ENCODE measurements at regions not wholly inside any gene's neighbourhood (a gene's known extent, or its start where the extent isn't known, plus 50 kb on each side); places are given as distances from the start of the nearest gene placed in this dataset.

DNA sequence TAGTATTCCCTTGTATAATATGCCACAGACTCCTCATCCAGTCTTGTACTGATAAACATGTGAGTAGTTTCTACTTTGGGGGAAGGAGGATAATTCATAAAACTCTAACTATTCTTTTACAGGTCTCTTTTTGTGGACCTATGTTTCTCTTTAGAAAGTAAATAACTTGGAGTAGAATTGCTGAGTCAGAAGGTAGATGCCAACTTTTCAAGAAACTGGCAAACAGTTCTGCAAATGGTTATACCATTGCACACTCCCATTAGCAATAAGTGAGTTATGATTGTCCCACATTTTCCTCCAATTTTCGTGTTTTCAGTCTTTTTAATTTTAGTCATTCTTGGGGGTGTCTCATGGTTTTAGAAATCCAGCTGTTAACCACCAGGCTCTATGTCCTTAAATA is 477.2 kb upstream of the LRRTM4 start (continued):
- TF ChIP-seq GABPA (IDR thresholded peaks at IDR 0.05 in 1 of 2, conservative IDR thresholded peaks at IDR 0.05 in 1 of 2), result no peak
- TF ChIP-seq JUND (IDR thresholded peaks at IDR 0.05), result no peak
- TF ChIP-seq YY1 (IDR thresholded peaks at IDR 0.05), result no peak
- TF ChIP-seq, protein P1, sequence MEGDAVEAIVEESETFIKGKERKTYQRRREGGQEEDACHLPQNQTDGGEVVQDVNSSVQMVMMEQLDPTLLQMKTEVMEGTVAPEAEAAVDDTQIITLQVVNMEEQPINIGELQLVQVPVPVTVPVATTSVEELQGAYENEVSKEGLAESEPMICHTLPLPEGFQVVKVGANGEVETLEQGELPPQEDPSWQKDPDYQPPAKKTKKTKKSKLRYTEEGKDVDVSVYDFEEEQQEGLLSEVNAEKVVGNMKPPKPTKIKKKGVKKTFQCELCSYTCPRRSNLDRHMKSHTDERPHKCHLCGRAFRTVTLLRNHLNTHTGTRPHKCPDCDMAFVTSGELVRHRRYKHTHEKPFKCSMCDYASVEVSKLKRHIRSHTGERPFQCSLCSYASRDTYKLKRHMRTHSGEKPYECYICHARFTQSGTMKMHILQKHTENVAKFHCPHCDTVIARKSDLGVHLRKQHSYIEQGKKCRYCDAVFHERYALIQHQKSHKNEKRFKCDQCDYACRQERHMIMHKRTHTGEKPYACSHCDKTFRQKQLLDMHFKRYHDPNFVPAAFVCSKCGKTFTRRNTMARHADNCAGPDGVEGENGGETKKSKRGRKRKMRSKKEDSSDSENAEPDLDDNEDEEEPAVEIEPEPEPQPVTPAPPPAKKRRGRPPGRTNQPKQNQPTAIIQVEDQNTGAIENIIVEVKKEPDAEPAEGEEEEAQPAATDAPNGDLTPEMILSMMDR (IDR thresholded peaks at IDR 0.05; ENCODE audit: low read depth, low read length, missing input control), result no peak

DNA sequence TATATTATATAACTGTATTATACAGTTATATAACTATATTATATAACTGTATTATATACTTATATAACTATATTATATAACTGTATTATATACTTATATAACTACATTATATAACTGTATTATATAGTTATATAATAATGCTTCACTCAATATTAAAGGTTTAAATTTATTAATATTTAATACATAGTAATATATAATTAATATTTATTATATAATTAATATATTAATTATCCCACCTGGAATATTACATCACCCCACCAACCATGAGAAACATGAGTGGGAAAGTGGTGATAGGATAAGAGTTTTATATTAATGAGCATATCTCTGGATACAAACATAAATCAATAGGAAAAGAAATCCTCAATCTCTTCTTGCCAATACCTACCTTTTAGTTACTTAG is 487.1 kb upstream of the LRRTM4 start:
- H3K4me1 ChIP-seq (ENCODE audit: control insufficient read depth in 4 of 4, insufficient read depth in 4 of 4, low read length in 3 of 4), result no peaks in the 10 kb centered on the region
- no peak overlapping the region for H3K27ac ChIP-seq (ENCODE audit: low read depth in 1 of 2, low read length in 2 of 2)
- no peak overlapping the region for H3K9ac ChIP-seq (ENCODE audit: low read depth in 1 of 2, low read length in 2 of 2)
- no peaks in the 10 kb centered on the region for H3K36me3 ChIP-seq (ENCODE audit: control insufficient read depth in 4 of 4, insufficient read depth in 3 of 4, low read depth in 1 of 4, low read length in 3 of 4)
- H3K4me3 ChIP-seq (ENCODE audit: low read depth in 1 of 3, low read length in 3 of 3), result no peak overlapping the region
- no peaks in the 10 kb centered on the region for H3K9me3 ChIP-seq (ENCODE audit: control insufficient read depth in 4 of 4, low read length in 3 of 4)
- H3K27me3 ChIP-seq (ENCODE audit: control insufficient read depth in 4 of 4, insufficient read depth in 4 of 4, low read length in 3 of 4), result no peaks in the 10 kb centered on the region
- no peak for TF ChIP-seq HNF4A (conservative IDR thresholded peaks at IDR 0.05)
- TF ChIP-seq RXRA (IDR thresholded peaks at IDR 0.05), result no peak
- TF ChIP-seq SP1 (IDR thresholded peaks at IDR 0.05), result no peak
- TF ChIP-seq, protein P2, sequence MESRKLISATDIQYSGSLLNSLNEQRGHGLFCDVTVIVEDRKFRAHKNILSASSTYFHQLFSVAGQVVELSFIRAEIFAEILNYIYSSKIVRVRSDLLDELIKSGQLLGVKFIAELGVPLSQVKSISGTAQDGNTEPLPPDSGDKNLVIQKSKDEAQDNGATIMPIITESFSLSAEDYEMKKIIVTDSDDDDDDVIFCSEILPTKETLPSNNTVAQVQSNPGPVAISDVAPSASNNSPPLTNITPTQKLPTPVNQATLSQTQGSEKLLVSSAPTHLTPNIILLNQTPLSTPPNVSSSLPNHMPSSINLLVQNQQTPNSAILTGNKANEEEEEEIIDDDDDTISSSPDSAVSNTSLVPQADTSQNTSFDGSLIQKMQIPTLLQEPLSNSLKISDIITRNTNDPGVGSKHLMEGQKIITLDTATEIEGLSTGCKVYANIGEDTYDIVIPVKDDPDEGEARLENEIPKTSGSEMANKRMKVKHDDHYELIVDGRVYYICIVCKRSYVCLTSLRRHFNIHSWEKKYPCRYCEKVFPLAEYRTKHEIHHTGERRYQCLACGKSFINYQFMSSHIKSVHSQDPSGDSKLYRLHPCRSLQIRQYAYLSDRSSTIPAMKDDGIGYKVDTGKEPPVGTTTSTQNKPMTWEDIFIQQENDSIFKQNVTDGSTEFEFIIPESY (IDR thresholded peaks at IDR 0.05), result no peak
- DNase-seq (ENCODE audit: low spot score), result no peak

DNA sequence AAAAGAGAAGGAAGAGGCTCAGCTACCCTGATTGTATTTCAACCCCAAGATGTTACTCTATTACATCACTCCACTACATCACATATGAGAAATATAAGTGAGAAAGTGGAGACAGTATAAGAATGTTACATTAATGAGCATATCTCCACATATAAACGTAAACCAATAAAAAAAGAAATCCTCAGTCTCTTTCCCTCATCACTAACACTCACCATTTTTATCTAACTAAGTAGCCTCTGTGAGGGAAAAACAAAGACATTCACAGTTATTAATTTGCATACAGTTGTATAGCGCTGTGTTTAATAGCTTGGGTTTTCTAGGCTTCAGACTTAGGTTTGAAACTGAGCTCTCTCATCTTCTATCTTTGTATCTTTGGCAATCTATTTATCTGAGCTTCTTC is 489.1 kb upstream of the LRRTM4 start:
- Histone ChIP-seq H3K36me3 (ENCODE audit: control insufficient read depth in 4 of 4, insufficient read depth in 3 of 4, low read depth in 1 of 4, low read length in 3 of 4) (no peaks in the 10 kb centered on the region), H3K4me1 (ENCODE audit: control insufficient read depth in 4 of 4, insufficient read depth in 4 of 4, low read length in 3 of 4) (no peaks in the 10 kb centered on the region), H3K9ac (ENCODE audit: low read depth in 1 of 2, low read length in 2 of 2) (no peak overlapping the region), H3K27me3 (ENCODE audit: control insufficient read depth in 4 of 4, insufficient read depth in 4 of 4, low read length in 3 of 4) (no peaks in the 10 kb centered on the region), H3K27ac (ENCODE audit: low read depth in 1 of 2, low read length in 2 of 2) (no peak overlapping the region), H3K4me3 (ENCODE audit: low read depth in 1 of 3, low read length in 3 of 3) (no peak overlapping the region), H3K9me3 (ENCODE audit: control insufficient read depth in 4 of 4, low read length in 3 of 4) (no peaks in the 10 kb centered on the region)
- no peak for DNase-seq (ENCODE audit: low spot score)
- 77% methylated on average over 2 of the region's 2 CpGs for WGBS
- TF ChIP-seq HNF4G (IDR thresholded peaks at IDR 0.05), result no peak
- no peak for TF ChIP-seq TAF1 (conservative IDR thresholded peaks at IDR 0.05)
- no peak for TF ChIP-seq YY1 (IDR thresholded peaks at IDR 0.05)
- TF ChIP-seq RAD21 (IDR thresholded peaks at IDR 0.05), result no peak
- TF ChIP-seq, protein P2 (IDR thresholded peaks at IDR 0.05), result no peak
- TF ChIP-seq, protein P3, sequence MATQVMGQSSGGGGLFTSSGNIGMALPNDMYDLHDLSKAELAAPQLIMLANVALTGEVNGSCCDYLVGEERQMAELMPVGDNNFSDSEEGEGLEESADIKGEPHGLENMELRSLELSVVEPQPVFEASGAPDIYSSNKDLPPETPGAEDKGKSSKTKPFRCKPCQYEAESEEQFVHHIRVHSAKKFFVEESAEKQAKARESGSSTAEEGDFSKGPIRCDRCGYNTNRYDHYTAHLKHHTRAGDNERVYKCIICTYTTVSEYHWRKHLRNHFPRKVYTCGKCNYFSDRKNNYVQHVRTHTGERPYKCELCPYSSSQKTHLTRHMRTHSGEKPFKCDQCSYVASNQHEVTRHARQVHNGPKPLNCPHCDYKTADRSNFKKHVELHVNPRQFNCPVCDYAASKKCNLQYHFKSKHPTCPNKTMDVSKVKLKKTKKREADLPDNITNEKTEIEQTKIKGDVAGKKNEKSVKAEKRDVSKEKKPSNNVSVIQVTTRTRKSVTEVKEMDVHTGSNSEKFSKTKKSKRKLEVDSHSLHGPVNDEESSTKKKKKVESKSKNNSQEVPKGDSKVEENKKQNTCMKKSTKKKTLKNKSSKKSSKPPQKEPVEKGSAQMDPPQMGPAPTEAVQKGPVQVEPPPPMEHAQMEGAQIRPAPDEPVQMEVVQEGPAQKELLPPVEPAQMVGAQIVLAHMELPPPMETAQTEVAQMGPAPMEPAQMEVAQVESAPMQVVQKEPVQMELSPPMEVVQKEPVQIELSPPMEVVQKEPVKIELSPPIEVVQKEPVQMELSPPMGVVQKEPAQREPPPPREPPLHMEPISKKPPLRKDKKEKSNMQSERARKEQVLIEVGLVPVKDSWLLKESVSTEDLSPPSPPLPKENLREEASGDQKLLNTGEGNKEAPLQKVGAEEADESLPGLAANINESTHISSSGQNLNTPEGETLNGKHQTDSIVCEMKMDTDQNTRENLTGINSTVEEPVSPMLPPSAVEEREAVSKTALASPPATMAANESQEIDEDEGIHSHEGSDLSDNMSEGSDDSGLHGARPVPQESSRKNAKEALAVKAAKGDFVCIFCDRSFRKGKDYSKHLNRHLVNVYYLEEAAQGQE (IDR thresholded peaks at IDR 0.05), result no peak
- TF ChIP-seq EGR1 (IDR thresholded peaks at IDR 0.05; ENCODE audit: low read depth in 2 of 2), result no peak
- TF ChIP-seq RXRA (IDR thresholded peaks at IDR 0.05), result no peak
- TF ChIP-seq, protein P1 (IDR thresholded peaks at IDR 0.05; ENCODE audit: low read depth, low read length, missing input control), result no peak
- TF ChIP-seq, protein P4, sequence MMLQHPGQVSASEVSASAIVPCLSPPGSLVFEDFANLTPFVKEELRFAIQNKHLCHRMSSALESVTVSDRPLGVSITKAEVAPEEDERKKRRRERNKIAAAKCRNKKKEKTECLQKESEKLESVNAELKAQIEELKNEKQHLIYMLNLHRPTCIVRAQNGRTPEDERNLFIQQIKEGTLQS (IDR thresholded peaks at IDR 0.05), result no peak
- no peak for TF ChIP-seq JUND (IDR thresholded peaks at IDR 0.05)
- no peak for TF ChIP-seq SP1 (IDR thresholded peaks at IDR 0.05)
- TF ChIP-seq GABPA (IDR thresholded peaks at IDR 0.05 in 1 of 2, conservative IDR thresholded peaks at IDR 0.05 in 1 of 2), result no peak
- no peak for TF ChIP-seq HNF4A (conservative IDR thresholded peaks at IDR 0.05)
- TF ChIP-seq FOXA1 (IDR thresholded peaks at IDR 0.05), result no peak
- TF ChIP-seq FOXA2 (IDR thresholded peaks at IDR 0.05), result no peak
